Heart left ventricle (tissue), 16 donors: ENCODE measurements at regions not wholly inside any gene's neighbourhood (a gene's known extent, or its start where the extent isn't known, plus 50 kb on each side); places are given as distances from the start of the nearest gene placed in this dataset.

Source experiments
- ATAC-seq, 4 donors: fragments of 200-7000 bp; cut with Tn5 transposase; one replicate each; pipeline ENCODE4 v1.9.1; 2020 to 2022; ENCODE audit warnings: moderate library complexity in 4 of 4, mild to moderate bottlenecking in 3 of 4, moderate number of reproducible peaks in 1 of 4
- DNase-seq, 5 donors: peaks; one replicate each; pipeline ENCODE4 v3.0.0-alpha.2; 2020
- H3K27ac ChIP-seq, 12 donors: fragments of 200-600 bp; sonication (generic) in 4 of 12; one replicate each; pipeline versions ENCODE4 v1.5.0 to v1.8.0; 2016 to 2022; ENCODE audit warnings: mild to moderate bottlenecking in 2 of 12
- H3K27me3 ChIP-seq, 9 donors: fragments of 200-600 bp; sonication (generic) in 2 of 9; one replicate each; pipeline versions ENCODE4 v1.5.1 to v1.8.0; 2016 to 2022; ENCODE audit warnings: mild to moderate bottlenecking in 3 of 9
- H3K36me3 ChIP-seq, 9 donors: fragments of 200-600 bp; sonication (generic) in 2 of 9; one replicate each; pipeline versions ENCODE4 v1.5.0 to v1.8.0; 2018 to 2022; ENCODE audit warnings: mild to moderate bottlenecking in 2 of 9
- H3K4me1 ChIP-seq, 12 donors: fragments of 200-600 bp; sonication (generic) in 4 of 12; one replicate each; pipeline versions ENCODE4 v1.5.0 to v1.8.0; 2016 to 2022; ENCODE audit warnings: mild to moderate bottlenecking in 3 of 12
- H3K4me3 ChIP-seq, 12 donors: fragments of 200-600 bp; sonication (generic) in 4 of 12; one replicate each; pipeline versions ENCODE4 v1.5.0 to v1.8.0; 2017 to 2022; ENCODE audit warnings: mild to moderate bottlenecking in 9 of 12, moderate library complexity in 4 of 12
- H3K9me3 ChIP-seq, 12 donors: fragments of 200-600 bp; sonication (generic) in 4 of 12; one replicate each; pipeline versions ENCODE4 v1.5.0 to v1.8.0; 2016 to 2022; ENCODE audit warnings: mild to moderate bottlenecking in 1 of 12
- POLR2A ChIP-seq, 2 donors: fragments of 450-650 bp; IDR thresholded peaks; one replicate each; pipeline ENCODE4 v1.6.1; 2017; ENCODE audit warnings: antibody characterized with exemption in 2 of 2, mild to moderate bottlenecking in 2 of 2, moderate library complexity in 2 of 2
- WGBS, 4 donors: extraction: QIAGEN DNeasy Blood & Tissue Kit in 2 of 4; methylation state at CpG; one replicate each; pipeline versions ENCODE4 v1.1.5 to v1.1.7; 2013 to 2018; 5-methylcytosine and 5-hydroxymethylcytosine counted together
- intact Hi-C, 10 donors: fragments of 100-400 bp; cut with DNase I; formaldehyde crosslinking; loops; one replicate each; pipeline versions ENCODE4 v1.11.1 to v1.14.2; 2022
- TF ChIP-seq, protein P1 (sequence below), 12 donors: fragments of 200-600 bp; sonication (generic) in 4 of 12; IDR thresholded peaks; one replicate each; pipeline versions ENCODE4 v1.5.0 to v1.8.0; 2018 to 2022; ENCODE audit warnings: antibody characterized with exemption in 12 of 12, mild to moderate bottlenecking in 5 of 12
- donor health status: ischemic (EF 13 %, LVEDD 7.1; RV severe dilation, severe dysfunction).
- donor health status: healthy with polysubstance abuse.
- donor health status: DM: no; HTN: yes; CAD: no.
- donor health status: DM: no; HTN: no; CAD: no.
- donor health status: ischemic (EF 25% LVEDD 6.9; RV normal size, moderate dysfunction).
- donor health status: ischemic (EF 25% LVEDD 5.7; RV mildly dilated, moderate dysfunction).
- donor health status: healthy.
- donor health status: DM: yes; HTN: yes; CAD: no.
- donor health status: ischemic (EF 35%, LVEDD 5.7; RV mildly dilated, moderate dysfunction).
- donor health status: nonischemic (EF 11% LVEDD 7.7; RV severe dilation, severe dysfunction).
- donor health status: DM: yes; HTN: yes; CAD: no.
- donor health status: PGD.
- donor health status: ischemic (EF 29% LVEDD 5.4; RV normal size, mild dysfunction).
- donor health status: nonischemic (EF 23%, LVEDD 6.1; RV moderate dilation, normal function).

DNA sequence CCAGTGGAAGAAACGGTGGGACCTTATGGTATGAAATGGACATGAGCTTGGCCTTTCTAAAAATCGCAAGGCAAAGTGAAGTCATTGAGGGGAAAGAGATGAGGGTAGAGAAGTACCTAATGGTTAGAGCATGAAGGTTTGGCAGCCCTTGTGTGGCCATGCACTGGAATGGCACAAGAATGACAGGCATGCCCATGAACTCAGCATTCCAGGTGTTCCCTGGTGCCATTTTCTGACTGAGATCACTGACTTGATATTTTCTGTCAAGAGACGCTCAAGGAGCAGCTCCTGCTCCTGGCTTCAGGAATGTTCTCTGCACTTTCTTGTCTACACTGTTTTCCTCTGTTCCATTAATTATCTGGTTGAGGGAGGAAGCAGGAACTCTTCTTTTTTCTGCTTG lies 225.0 kb upstream of the SLC10A2 start:
- WGBS, 4 donors = 87 to 91% (median 90%) methylated on average over 3 of the region's 3 CpGs
- peaks cover 0 to 5% (median 0%) of the 10 kb centered on the region in 12 donors for H3K4me1 ChIP-seq
- no peaks in the 10 kb centered on the region for H3K27me3 ChIP-seq
- DNase-seq = no peak
- intact Hi-C loops = no loop called here
- H3K4me3 ChIP-seq = no peak overlapping the region
- H3K36me3 ChIP-seq = no peaks in the 10 kb centered on the region
- ATAC-seq = no peak
- TF ChIP-seq, protein P1, sequence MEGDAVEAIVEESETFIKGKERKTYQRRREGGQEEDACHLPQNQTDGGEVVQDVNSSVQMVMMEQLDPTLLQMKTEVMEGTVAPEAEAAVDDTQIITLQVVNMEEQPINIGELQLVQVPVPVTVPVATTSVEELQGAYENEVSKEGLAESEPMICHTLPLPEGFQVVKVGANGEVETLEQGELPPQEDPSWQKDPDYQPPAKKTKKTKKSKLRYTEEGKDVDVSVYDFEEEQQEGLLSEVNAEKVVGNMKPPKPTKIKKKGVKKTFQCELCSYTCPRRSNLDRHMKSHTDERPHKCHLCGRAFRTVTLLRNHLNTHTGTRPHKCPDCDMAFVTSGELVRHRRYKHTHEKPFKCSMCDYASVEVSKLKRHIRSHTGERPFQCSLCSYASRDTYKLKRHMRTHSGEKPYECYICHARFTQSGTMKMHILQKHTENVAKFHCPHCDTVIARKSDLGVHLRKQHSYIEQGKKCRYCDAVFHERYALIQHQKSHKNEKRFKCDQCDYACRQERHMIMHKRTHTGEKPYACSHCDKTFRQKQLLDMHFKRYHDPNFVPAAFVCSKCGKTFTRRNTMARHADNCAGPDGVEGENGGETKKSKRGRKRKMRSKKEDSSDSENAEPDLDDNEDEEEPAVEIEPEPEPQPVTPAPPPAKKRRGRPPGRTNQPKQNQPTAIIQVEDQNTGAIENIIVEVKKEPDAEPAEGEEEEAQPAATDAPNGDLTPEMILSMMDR (IDR thresholded peaks at IDR 0.05) = no peak
- TF ChIP-seq POLR2A (IDR thresholded peaks at IDR 0.05) = no peak
- H3K27ac ChIP-seq = no peak overlapping the region
- peaks cover 0 to 7% (median 0%) of the 10 kb centered on the region in 12 donors for H3K9me3 ChIP-seq

GRCh38 chr13:103289681-103290080 lies 223.5 kb upstream of the SLC10A2 start:
- Histone ChIP-seq H3K27ac (no peak overlapping the region), H3K9me3 (no peaks in the 10 kb centered on the region), H3K27me3 (no peaks in the 10 kb centered on the region), H3K4me3 (no peak overlapping the region), H3K36me3 (no peaks in the 10 kb centered on the region), H3K4me1 (peaks cover 0 to 5% (median 0%) of the 10 kb centered on the region in 12 donors)
- intact Hi-C loops = no loop called here
- no peak for DNase-seq
- TF ChIP-seq, protein P1 (IDR thresholded peaks at IDR 0.05) = no peak
- TF ChIP-seq POLR2A (IDR thresholded peaks at IDR 0.05) = no peak
- ATAC-seq = no peak

- peak; percentile 42 to 95 (median 78) for ATAC-seq
Observed at GRCh38 chr13:103288114-103288513, 221.9 kb upstream of the SLC10A2 start.

GRCh38 chr13:103287659-103288058 lies 221.4 kb upstream of the SLC10A2 start:
- Histone ChIP-seq H3K27me3 (no peaks in the 10 kb centered on the region), H3K9me3 (no peaks in the 10 kb centered on the region), H3K4me1 (peaks cover 0 to 12% (median 0%) of the 10 kb centered on the region in 12 donors), H3K27ac (no peak overlapping the region), H3K4me3 (no peak overlapping the region), H3K36me3 (no peaks in the 10 kb centered on the region)
- ATAC-seq (no peak), DNase-seq (no peak)
- intact Hi-C loops = no loop called here
- TF ChIP-seq, protein P1 (IDR thresholded peaks at IDR 0.05) = no peak
- no peak for TF ChIP-seq POLR2A (IDR thresholded peaks at IDR 0.05)

More at GRCh38 chr13:103288114-103288513, 221.9 kb upstream of the SLC10A2 start:
- TF ChIP-seq, protein P1 (IDR thresholded peaks at IDR 0.05) = no peak
- no peak for TF ChIP-seq POLR2A (IDR thresholded peaks at IDR 0.05)
- Histone ChIP-seq H3K4me1 (peaks cover 0 to 7% (median 0%) of the 10 kb centered on the region in 12 donors), H3K4me3 (no peak overlapping the region), H3K36me3 (no peaks in the 10 kb centered on the region), H3K27me3 (no peaks in the 10 kb centered on the region), H3K27ac (no peak overlapping the region), H3K9me3 (no peaks in the 10 kb centered on the region)
- intact Hi-C loops = no loop called here
- peak in 2 of 5 donors; percentile 29 to 48 for DNase-seq
- 31 to 38% (median 34%) methylated on average over 7 of the region's 7 CpGs for WGBS, 4 donors
